ENCODE measurements at regions not wholly inside any gene's neighbourhood (a gene's known extent, or its start where the extent isn't known, plus 50 kb on each side); places are given as distances from the start of the nearest gene placed in this dataset.

DNA sequence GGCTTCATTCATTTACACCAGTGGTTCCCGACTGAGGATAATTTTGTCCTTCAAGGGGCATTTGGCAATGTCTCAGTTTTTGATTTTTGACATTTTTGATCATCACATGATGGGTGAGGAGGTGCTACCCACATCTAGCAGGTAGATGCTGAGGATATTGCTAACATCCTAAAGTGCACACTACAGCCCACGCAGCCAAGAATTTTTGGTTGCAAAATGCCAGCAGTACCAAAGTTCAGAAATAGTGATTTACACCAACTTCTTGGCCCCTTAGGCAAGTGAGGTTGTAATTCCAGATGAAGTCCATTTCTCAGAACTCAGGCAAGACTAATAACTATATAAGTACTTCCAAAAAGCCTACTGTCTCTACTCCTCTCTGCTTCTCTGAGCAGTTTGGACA is 80.1 kb upstream of the TSHZ2 start:
- no peak for TF ChIP-seq POLR2AphosphoS5 (IDR thresholded peaks at IDR 0.05; ENCODE audit: low read depth, low read length)
- no peak for TF ChIP-seq GTF2F1 (IDR thresholded peaks at IDR 0.05; ENCODE audit: borderline replicate concordance, low read depth, low read length)
- TF ChIP-seq ASH2L (IDR thresholded peaks at IDR 0.05; ENCODE audit: low read length): no peak
- TF ChIP-seq, protein P1, sequence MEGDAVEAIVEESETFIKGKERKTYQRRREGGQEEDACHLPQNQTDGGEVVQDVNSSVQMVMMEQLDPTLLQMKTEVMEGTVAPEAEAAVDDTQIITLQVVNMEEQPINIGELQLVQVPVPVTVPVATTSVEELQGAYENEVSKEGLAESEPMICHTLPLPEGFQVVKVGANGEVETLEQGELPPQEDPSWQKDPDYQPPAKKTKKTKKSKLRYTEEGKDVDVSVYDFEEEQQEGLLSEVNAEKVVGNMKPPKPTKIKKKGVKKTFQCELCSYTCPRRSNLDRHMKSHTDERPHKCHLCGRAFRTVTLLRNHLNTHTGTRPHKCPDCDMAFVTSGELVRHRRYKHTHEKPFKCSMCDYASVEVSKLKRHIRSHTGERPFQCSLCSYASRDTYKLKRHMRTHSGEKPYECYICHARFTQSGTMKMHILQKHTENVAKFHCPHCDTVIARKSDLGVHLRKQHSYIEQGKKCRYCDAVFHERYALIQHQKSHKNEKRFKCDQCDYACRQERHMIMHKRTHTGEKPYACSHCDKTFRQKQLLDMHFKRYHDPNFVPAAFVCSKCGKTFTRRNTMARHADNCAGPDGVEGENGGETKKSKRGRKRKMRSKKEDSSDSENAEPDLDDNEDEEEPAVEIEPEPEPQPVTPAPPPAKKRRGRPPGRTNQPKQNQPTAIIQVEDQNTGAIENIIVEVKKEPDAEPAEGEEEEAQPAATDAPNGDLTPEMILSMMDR (IDR thresholded peaks at IDR 0.05; ENCODE audit: control extremely low read depth in 1 of 3, insufficient read depth in 1 of 3, low read depth in 1 of 3, low read length in 3 of 3): no peak

All from H1 (cell line).